Motor neuron (in vitro differentiated cells): ENCODE measurements at regions not wholly inside any gene's neighbourhood (a gene's known extent, or its start where the extent isn't known, plus 50 kb on each side); places are given as distances from the start of the nearest gene placed in this dataset.
A peak's percentile ranks its signal among the peaks of the same experiment; 100 is the strongest.

Experiments
- ATAC-seq, 8 experiments: fragments of 200-7000 bp; cut with Tn5 transposase; replicated peaks in 6 of 8; 2 replicates each; pipeline ENCODE4 v1.8.0; 2021; ENCODE audit warnings: mild to moderate bottlenecking in 8 of 8, moderate library complexity in 8 of 8
- H3K27ac ChIP-seq, 2 donors: fragments of 250-450 bp; sonication (Bioruptor Pico); 2 replicates each; pipeline ENCODE4 v1.9.0; 2021; ENCODE audit warnings: antibody characterized with exemption in 2 of 2, mild to moderate bottlenecking in 2 of 2, moderate library complexity in 1 of 2
- H3K4me1 ChIP-seq, 2 donors: fragments of 250-450 bp; sonication (Bioruptor Pico); replicated peaks in 1 of 2; 2 replicates each; pipeline ENCODE4 v1.6.1; 2021; ENCODE audit warnings: antibody characterized with exemption in 2 of 2, mild to moderate bottlenecking in 2 of 2, moderate library complexity in 1 of 2
- H3K4me3 ChIP-seq, 5 donors: fragments of 250-450 bp; sonication (Bioruptor Pico); 2 replicates each; pipeline ENCODE4 v1.9.0; 2021; ENCODE audit warnings: antibody characterized with exemption in 5 of 5, mild to moderate bottlenecking in 5 of 5, moderate library complexity in 4 of 5
- WGBS, 10 experiments: fragments of 450-650 bp; shearing (Covaris generic); methylation state at CpG; one replicate each; pipeline ENCODE4 v1.0.0; 2022; 5-methylcytosine and 5-hydroxymethylcytosine counted together
- in situ Hi-C, 9 experiments: fragments of 400-800 bp; cut with MboI; loops; one replicate each; pipeline ENCODE4 v1.15.0; 2021; ENCODE audit warnings: low sequenced_read_pairs in 9 of 9, low pct_unique_long_range_greater_than_20kb in 2 of 9; ENCODE audit not compliant: unreplicated experiment in 9 of 9

DNA sequence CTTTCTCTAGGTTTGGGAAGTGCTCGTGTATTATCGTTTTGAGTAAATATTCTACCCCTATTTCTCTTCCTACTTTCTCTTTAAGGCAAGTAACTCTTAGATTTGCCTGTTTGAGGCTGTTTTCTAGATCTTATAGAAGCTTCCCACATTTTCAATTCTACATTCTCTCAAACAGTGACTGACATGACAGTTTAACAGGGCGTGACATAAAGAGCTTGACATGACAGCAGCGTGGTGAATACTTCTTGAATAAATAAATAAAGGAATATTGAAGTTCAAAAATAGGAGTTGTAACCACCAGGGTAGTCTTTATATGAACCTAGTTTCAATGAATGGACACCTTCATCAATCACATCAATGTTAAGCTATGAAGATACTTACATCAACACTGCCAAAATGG lies 162.0 kb downstream of the TRAM1L1 start:
- ATAC-seq: no peak
- Histone ChIP-seq H3K4me1 (peaks cover 3 to 4% of the 10 kb centered on the region in 2 donors), H3K4me3 (no peak overlapping the region), H3K27ac (no peak overlapping the region)
- in situ Hi-C loops: no loop called here
- 12 to 100% (median 79%) methylated on average over 2 to 4 of the region's 4 CpGs for WGBS, 10 experiments

DNA sequence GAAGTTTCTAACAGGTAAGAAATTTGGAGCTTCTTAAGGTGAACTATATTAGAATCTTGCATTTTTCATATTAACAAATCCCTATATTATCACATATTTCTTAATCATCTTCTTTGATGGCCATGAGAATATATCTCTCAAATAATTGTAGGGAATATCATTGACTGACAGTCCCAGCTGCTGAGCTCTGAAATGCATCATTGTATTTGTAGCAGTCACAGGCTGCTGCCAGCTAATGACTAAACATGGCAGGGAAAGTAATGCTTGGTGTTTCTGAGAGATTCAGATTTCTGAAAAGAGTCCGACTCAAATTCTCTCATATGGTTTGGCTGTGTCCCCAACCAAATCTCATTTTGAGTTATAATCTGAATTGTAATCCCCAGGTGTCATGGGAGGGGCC lies 171.9 kb downstream of the TRAM1L1 start:
- 0 to 100% (median 50%) methylated on average over 1 of the region's 1 CpG; no CpG with 5 or more reads in 2 of the 10 experiments for WGBS, 10 experiments
- in situ Hi-C loops: no loop called here
- ATAC-seq: no peak
- Histone ChIP-seq H3K4me1 (no peaks in the 10 kb centered on the region), H3K27ac (no peak overlapping the region), H3K4me3 (no peak overlapping the region)

DNA sequence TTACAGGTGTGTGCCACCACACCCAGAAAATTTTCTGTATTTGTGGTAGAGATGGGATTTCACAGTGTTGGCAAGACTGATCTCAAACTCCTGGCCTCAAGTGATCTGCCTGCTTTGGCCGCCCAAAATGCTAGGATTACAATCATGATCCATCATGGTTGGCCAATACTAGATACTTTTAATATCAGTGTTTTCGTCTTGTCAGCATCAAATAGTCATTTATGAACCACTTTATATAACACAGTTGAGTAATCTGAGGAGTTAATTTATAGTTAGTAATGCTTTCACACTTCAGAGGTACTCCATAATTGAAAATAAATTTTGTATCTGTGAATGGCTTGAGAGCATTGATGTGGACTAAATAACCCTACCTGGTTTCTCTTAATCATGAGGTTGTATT lies 178.6 kb downstream of the TRAM1L1 start:
- no peak overlapping the region for H3K27ac ChIP-seq
- no peak overlapping the region for H3K4me3 ChIP-seq
- no peak for ATAC-seq
- in situ Hi-C loops: no loop called here
- 16 to 100% (median 80%) methylated on average over 1 to 2 of the region's 2 CpGs; no CpG with 5 or more reads in 3 of the 10 experiments for WGBS, 10 experiments
- no peaks in the 10 kb centered on the region for H3K4me1 ChIP-seq

DNA sequence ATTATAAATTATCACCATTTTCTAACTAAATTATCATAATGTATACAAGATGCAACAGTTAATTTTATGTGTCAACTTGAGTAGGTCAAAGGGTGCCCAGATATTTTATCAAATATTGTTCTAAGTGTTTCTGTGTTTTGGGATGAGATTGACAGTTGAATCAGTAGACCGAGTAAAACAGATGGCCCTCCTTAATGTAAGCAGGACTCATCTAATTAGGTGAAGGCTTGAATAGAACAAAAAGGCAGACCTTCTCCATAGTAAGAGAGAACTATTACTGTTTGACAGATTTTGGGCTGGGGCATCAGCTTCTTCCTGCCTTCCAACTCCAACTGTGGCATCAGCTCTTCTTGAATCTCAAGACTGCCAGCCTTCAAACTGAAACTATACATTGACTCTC lies 185.8 kb downstream of the TRAM1L1 start:
- ATAC-seq: no peak
- Histone ChIP-seq H3K27ac (no peak overlapping the region), H3K4me3 (no peak overlapping the region), H3K4me1 (no peaks in the 10 kb centered on the region)
- WGBS, 10 experiments: 0 to 100% (median 64%) methylated on average over 1 of the region's 1 CpG; no CpG with 5 or more reads in 2 of the 10 experiments
- in situ Hi-C loops: no loop called here

DNA sequence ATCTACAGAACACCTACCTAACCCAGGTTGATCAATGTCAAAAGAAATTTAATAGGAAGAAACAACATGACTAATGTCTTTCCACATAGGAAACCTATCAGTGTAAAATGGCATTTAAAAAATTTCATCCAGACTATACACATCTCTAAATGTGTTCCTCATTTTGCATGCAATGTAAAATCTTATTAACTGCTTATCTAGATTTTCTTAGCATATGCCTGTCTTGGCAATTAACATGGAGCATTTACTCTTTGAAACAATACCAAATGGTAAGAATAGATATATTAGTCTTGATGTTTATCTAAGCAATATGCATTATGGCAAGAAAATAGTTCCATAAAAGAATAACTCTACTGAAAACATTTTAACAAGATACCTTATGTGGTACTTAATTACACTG lies 199.8 kb downstream of the TRAM1L1 start:
- in situ Hi-C loops: no loop called here
- H3K4me1 ChIP-seq: no peaks in the 10 kb centered on the region
- no peak for ATAC-seq
- H3K4me3 ChIP-seq: no peak overlapping the region
- H3K27ac ChIP-seq: no peak overlapping the region

DNA sequence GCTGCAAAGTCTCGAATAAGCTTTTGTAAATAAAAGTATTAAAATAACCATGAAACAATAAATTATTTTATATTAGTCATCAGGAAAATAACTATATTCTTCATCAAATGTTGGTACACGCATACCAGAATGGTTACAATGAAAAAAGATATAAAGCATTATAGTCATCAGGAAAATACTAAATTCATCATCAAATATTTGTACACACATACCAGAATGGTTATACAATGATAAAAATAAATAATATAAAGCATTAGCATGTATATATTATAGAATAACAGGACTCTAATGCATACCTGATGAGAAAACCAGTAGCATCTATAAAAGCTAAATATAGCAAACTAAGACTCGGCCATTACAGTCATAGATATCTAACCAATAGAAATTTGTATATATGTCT lies 202.9 kb downstream of the TRAM1L1 start:
- no peaks in the 10 kb centered on the region for H3K4me1 ChIP-seq

DNA sequence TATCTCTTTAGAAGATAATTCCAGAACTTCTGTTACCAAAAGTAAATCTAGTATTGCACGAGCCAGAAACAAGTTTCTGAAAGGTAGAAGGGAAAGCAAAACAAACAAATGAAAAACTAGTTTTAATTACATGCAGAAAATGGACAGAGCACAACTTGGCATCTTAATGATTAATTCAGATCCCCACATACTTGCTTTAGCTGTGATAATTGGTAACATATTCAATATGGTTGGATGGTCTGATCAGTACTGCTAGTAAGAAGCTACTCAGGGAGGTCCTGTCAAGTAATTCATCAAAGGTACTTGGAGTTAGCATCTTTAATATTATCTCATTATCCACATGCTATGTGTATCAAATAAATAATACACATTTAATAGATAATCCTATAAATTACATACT lies 204.3 kb downstream of the TRAM1L1 start:
- ATAC-seq: no peak
- in situ Hi-C loops: no loop called here
- WGBS, 10 experiments: 0 to 83% (median 20%) methylated on average over 1 of the region's 1 CpG; no CpG with 5 or more reads in 1 of the 10 experiments

More for the DNA sequence above, 202.9 kb downstream of the TRAM1L1 start:
- 4 to 100% (median 91%) methylated on average over 1 to 3 of the region's 3 CpGs for WGBS, 10 experiments
- no peak for ATAC-seq
- no peak overlapping the region for H3K27ac ChIP-seq
- no peak overlapping the region for H3K4me3 ChIP-seq
- in situ Hi-C loops: no loop called here

DNA sequence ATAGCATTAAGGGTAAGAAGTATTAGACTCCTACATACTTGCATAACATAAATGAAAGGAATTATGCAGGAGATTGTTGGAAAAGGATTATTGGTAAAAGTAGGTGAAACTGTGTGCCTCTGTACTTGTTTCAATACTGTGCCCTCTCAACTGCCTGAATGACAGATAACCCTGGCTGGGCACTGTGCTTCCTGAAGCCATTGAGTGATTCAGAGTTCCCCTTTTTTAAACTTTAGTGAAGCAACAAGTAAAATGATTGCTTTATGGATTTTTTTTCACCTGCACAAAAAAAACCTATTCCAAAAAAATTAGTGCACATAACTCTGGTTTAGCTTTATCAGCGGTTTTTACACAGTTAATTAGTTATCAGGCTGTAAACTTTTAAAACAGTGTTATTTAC lies 204.8 kb downstream of the TRAM1L1 start:
- Histone ChIP-seq H3K27ac (no peak overlapping the region), H3K4me3 (no peak overlapping the region), H3K4me1 (peaks cover 0 to 3% of the 10 kb centered on the region in 2 donors)
- ATAC-seq: no peak
- in situ Hi-C loops: no loop called here
- WGBS, 10 experiments: 8 to 89% (median 60%) methylated on average over 1 of the region's 1 CpG; no CpG with 5 or more reads in 3 of the 10 experiments

More for the DNA sequence above, 204.3 kb downstream of the TRAM1L1 start:
- H3K27ac ChIP-seq: no peak overlapping the region
- no peak overlapping the region for H3K4me3 ChIP-seq
- peaks cover 0 to 3% of the 10 kb centered on the region in 2 donors for H3K4me1 ChIP-seq

DNA sequence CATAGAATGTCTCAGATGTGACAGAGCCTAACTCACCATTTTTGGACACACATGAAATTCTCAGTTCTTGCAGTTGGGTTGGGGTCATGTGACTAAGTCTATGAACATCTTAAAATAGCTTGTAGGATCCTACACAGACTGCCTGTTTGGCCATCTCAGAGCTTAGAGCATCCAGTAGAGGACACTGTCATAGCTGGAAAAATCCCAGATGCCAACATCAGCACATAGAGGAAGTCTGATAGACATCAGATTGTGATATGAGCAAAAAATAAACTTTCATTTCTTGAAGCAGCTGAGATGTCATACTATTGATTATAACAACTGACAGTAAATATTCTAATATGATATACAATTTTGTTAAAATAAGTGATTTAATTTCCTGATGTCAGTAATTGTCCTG lies 207.1 kb downstream of the TRAM1L1 start:
- no peak for ATAC-seq
- in situ Hi-C loops: no loop called here

DNA sequence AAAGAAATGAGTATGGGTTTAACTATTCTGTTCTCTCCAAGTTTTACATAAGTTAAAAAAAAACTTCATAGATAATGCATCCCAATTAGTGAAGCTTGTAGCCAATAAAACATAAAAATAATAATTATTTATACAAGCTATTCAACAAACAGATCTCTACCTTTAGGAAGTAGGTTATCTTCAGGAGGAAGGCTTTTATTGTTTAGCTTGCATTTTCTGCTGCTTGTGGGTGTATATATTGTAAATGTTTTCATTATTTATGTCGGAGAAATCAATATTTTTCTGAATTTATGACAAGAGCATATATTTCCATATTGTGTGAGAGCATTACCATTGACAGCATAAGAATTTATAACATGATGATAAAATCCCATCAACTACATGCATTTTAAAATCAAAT lies 208.3 kb downstream of the TRAM1L1 start:
- in situ Hi-C loops: no loop called here
- no peak for ATAC-seq
- peaks cover 0 to 3% of the 10 kb centered on the region in 2 donors for H3K4me1 ChIP-seq
- no peak overlapping the region for H3K27ac ChIP-seq
- 0 to 93% (median 11%) methylated on average over 1 of the region's 1 CpG; no CpG with 5 or more reads in 3 of the 10 experiments for WGBS, 10 experiments
- no peak overlapping the region for H3K4me3 ChIP-seq

More for the DNA sequence above, 207.1 kb downstream of the TRAM1L1 start:
- Histone ChIP-seq H3K4me3 (no peak overlapping the region), H3K27ac (no peak overlapping the region), H3K4me1 (peaks cover 0 to 3% of the 10 kb centered on the region in 2 donors)

DNA sequence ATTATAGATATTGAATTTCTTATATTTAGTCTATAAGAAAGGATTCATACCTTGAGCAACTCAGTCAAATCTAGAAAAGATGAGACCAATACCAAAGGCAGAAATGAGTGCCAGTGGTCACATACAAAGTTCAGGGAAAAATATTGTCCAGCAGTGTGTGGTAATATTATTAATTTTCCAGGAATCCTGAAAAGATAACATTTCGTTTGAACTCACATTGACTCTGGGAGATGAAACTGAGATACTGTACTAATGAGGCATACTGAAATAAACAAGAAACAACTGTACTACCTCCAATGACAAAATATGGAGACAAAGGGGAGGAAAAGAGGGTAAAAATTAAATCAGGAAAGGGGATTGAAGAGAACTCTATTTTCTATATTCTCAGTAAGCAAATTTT lies 212.4 kb downstream of the TRAM1L1 start:
- no peak for ATAC-seq
- in situ Hi-C loops: no loop called here
- H3K4me3 ChIP-seq: no peak overlapping the region
- peaks cover 0 to 14% of the 10 kb centered on the region in 2 donors for H3K4me1 ChIP-seq
- 0 to 100% (median 54%) methylated on average over 1 of the region's 1 CpG; no CpG with 5 or more reads in 2 of the 10 experiments for WGBS, 10 experiments
- H3K27ac ChIP-seq: no peak overlapping the region

DNA sequence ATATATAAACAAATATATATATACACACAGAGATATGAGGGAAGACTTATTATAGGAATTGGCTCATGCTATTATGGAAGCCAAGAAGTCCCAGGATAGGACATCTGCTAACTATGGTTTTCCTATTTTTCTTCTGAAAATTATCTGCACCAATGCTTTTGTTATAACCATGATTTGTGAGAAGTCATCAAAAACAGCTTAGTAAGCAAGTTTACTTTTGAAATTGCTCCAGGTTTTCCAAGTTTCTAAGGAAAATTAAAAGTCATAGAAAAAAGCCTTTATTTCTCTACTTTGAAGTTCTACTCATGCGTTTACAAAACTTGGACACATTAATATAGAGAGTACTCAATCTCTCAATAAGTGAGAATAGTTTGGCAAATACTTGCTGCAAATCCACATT lies 213.1 kb downstream of the TRAM1L1 start:
- no peak overlapping the region for H3K27ac ChIP-seq
- no peak for ATAC-seq
- H3K4me3 ChIP-seq: no peak overlapping the region
- in situ Hi-C loops: no loop called here
- WGBS, 10 experiments: 10 to 100% (median 83%) methylated on average over 1 of the region's 1 CpG; no CpG with 5 or more reads in 1 of the 10 experiments
- peaks cover 0 to 14% of the 10 kb centered on the region in 2 donors for H3K4me1 ChIP-seq

DNA sequence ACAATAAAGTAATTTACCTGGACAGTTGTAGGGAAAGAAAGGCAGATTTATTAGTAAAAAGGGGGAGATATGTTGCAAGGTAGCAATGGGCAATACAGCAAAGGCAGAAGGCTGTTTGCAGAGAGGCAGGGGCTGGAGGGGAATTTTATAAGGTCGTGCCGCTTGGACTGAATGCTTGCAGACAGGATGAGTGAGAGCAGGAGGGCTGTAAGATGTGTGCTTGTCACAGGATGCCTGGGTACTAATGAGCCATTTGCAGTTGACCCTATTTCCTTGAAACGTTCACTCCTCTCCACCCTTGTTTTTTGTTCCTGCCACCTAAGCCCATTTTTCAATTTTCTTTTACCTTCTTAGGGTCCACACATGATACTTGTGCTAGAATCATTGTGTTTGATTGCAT lies 214.7 kb downstream of the TRAM1L1 start:
- Histone ChIP-seq H3K27ac (no peak overlapping the region), H3K4me1 (peaks cover 0 to 11% of the 10 kb centered on the region in 2 donors), H3K4me3 (no peak overlapping the region)
- WGBS, 10 experiments: 0 to 60% (median 30%) methylated on average over 2 to 3 of the region's 3 CpGs; no CpG with 5 or more reads in 2 of the 10 experiments
- peak in 5 of 8 experiments; percentile 28 to 60 (median 44) for ATAC-seq
- in situ Hi-C loops: no loop called here

DNA sequence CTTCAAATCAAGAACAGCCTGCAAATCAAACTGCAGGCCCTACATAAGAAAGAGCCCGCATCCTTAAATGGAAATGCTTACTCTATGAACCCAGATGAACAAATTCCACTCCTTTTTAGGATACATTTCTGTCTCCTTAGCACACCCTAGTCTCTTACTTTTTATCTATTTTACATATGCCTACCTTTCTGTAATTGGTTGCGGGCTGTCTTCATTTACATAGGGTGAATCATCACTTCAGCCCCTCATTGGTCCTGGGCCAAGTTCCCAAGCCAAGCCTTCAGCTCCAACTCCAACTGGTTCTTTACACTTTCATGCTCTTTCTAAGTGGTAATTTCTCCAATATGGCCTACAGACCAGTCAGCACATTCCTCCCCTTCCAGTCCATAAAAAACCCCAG lies 219.3 kb downstream of the TRAM1L1 start:
- ATAC-seq: peak in 1 of 8 experiments; percentile 55
- 0 to 100% (median 86%) methylated on average over 1 to 2 of the region's 2 CpGs; no CpG with 5 or more reads in 1 of the 10 experiments for WGBS, 10 experiments
- Histone ChIP-seq H3K4me1 (peaks cover 0 to 11% of the 10 kb centered on the region in 2 donors), H3K4me3 (no peak overlapping the region), H3K27ac (no peak overlapping the region)
- in situ Hi-C loops: no loop called here
